ENCODE measurements at regions not wholly inside any gene's neighbourhood (a gene's known extent, or its start where the extent isn't known, plus 50 kb on each side); places are given as distances from the start of the nearest gene placed in this dataset.

DNA sequence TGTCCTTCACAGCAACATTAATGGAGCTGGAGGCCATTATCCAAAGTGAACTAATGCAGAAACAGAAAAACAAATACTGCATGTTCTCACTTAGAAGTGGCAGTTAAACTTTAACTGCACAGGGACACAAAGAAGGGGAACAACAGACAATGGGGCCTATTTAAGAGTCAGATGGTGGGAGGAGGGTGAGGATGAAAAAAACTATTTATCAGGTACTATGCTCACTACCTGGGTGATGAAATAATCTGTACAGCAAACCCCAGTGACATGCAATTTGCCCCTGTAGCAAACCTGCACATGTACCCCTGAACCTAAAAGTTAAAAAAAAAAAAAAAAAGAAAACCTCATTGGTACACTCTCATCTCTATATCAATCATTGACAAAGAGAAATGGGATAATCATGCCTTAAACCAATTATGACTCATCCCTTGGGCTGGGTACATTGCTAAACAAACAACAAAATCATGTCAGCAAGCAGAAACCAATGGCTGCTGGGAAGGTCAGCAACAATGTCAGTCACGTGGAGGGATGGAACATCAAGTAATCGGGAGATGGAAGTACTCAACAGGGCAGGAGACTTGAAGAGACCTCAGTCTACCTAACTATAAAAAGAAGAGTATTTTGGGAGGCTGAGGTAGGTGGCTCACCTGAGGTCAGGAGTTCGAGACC is 479.2 kb downstream of the RMST start (continued):
- TF ChIP-seq STAT3 (IDR thresholded peaks at IDR 0.05; ENCODE audit: low read depth, low read length): no peak

GRCh38 chr12:97943359-97943758 is 480.8 kb downstream of the RMST start:
- 30% methylated on average over 1 of the region's 1 CpG for WGBS (ENCODE audit: insufficient coverage, insufficient replicate concordance, low lambda C conversion rate, missing lambda C conversion rate)
- POLR2A ChIA-PET: no interaction called here

DNA sequence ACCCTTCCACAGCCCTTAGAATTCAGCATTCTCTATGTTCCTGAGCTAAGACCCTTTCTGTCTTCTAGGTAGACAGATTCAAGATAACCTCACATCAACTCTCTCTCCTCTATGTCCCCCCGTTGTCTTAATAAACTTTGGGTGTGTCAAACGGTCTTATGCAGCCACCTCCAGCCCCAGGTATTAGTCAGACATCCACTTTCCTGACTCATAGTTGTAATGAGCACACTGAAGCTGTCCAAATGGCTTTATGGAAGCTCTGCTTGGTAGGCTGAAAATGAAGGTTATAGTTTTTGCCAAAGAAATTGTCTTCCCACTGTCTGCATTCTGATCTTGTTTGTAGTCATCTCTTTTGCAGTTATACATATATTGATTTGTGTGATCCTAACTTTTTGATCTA is 482.0 kb downstream of the RMST start:
- no peak overlapping the region for H3K4me2 ChIP-seq (ENCODE audit: control insufficient read depth, insufficient read depth)
- intact Hi-C loops (cut with micrococcal nuclease; ENCODE audit: unreplicated experiment): no loop called here
- RAD21 ChIA-PET (ENCODE audit: unreplicated experiment): no interaction called here
- H4K20me1 ChIP-seq (ENCODE audit: control insufficient read depth, insufficient read depth): no peaks in the 10 kb centered on the region
- BruUV-seq (replicated peaks): no TSS peak
- H3K79me2 ChIP-seq (ENCODE audit: control insufficient read depth, insufficient read depth, low read length): no peaks in the 10 kb centered on the region
- H3K27me3 ChIP-seq (replicated peaks in 1 of 2; ENCODE audit: control insufficient read depth in 2 of 2, insufficient read depth in 2 of 2, low read length in 1 of 2): no peaks in the 10 kb centered on the region
- in situ Hi-C loops (cut with MboI): no loop called here
- no peak overlapping the region for H2AFZ ChIP-seq (ENCODE audit: control insufficient read depth, low read depth, low read length)
- POLR2A ChIA-PET: no interaction called here
- no peak for ATAC-seq
- TF ChIP-seq LARP7 (IDR thresholded peaks at IDR 0.05) (no peak), ATF3 (IDR thresholded peaks at IDR 0.05; ENCODE audit: borderline replicate concordance, extremely low read depth, low read depth, low read length) (no peak), ZNF622 (IDR thresholded peaks at IDR 0.05) (no peak), MEF2A (IDR thresholded peaks at IDR 0.05; ENCODE audit: insufficient read depth, low read depth, low read length) (no peak), MXI1 (IDR thresholded peaks at IDR 0.05; ENCODE audit: low read depth, low read length) (no peak), TCF7 (IDR thresholded peaks at IDR 0.05; ENCODE audit: borderline replicate concordance) (no peak), SIN3A (IDR thresholded peaks at IDR 0.05; ENCODE audit: low read depth, low read length) (no peak), HSF1 (IDR thresholded peaks at IDR 0.05; ENCODE audit: low read depth, low read length) (no peak), JUND (IDR thresholded peaks at IDR 0.05; ENCODE audit: low read depth, low read length) (no peak), ZSCAN29 (IDR thresholded peaks at IDR 0.05) (no peak)
- no peaks in the 10 kb centered on the region for H3K9me3 ChIP-seq (replicated peaks; ENCODE audit: control insufficient read depth, insufficient read depth, low read length)
- CTCF ChIA-PET: no interaction called here
- no peak for FAIRE-seq
- SMC1A ChIA-PET (ENCODE audit: uncharacterized antibody, unreplicated experiment): no interaction called here
- no peak overlapping the region for H3K27ac ChIP-seq (ENCODE audit: control insufficient read depth, insufficient read depth)
- 24% methylated on average over 2 of the region's 2 CpGs for WGBS (ENCODE audit: insufficient coverage, insufficient replicate concordance, low lambda C conversion rate, missing lambda C conversion rate)
- H3K4me1 ChIP-seq (ENCODE audit: control insufficient read depth, insufficient read depth, low read length): no peaks in the 10 kb centered on the region
- DNase-seq (ENCODE audit: low read depth, low spot score): no peak
- H3K4me3 ChIP-seq: no peak overlapping the region
- no peaks in the 10 kb centered on the region for H3K36me3 ChIP-seq (ENCODE audit: control insufficient read depth in 2 of 2, insufficient read depth in 2 of 2, low read length in 1 of 2)
- H3K9ac ChIP-seq (ENCODE audit: control insufficient read depth, insufficient read depth, low read length): no peak overlapping the region

More at GRCh38 chr12:97943359-97943758, 480.8 kb downstream of the RMST start:
- Histone ChIP-seq H3K4me2 (ENCODE audit: control insufficient read depth, insufficient read depth) (no peak overlapping the region), H3K36me3 (ENCODE audit: control insufficient read depth in 2 of 2, insufficient read depth in 2 of 2, low read length in 1 of 2) (no peaks in the 10 kb centered on the region), H3K4me3 (no peak overlapping the region), H3K9me3 (replicated peaks; ENCODE audit: control insufficient read depth, insufficient read depth, low read length) (no peaks in the 10 kb centered on the region), H3K9ac (ENCODE audit: control insufficient read depth, insufficient read depth, low read length) (no peak overlapping the region), H3K27me3 (replicated peaks in 1 of 2; ENCODE audit: control insufficient read depth in 2 of 2, insufficient read depth in 2 of 2, low read length in 1 of 2) (no peaks in the 10 kb centered on the region), H3K27ac (ENCODE audit: control insufficient read depth, insufficient read depth) (no peak overlapping the region), H2AFZ (ENCODE audit: control insufficient read depth, low read depth, low read length) (no peak overlapping the region), H4K20me1 (ENCODE audit: control insufficient read depth, insufficient read depth) (no peaks in the 10 kb centered on the region), H3K4me1 (ENCODE audit: control insufficient read depth, insufficient read depth, low read length) (no peaks in the 10 kb centered on the region), H3K79me2 (ENCODE audit: control insufficient read depth, insufficient read depth, low read length) (no peaks in the 10 kb centered on the region)
- intact Hi-C loops (cut with micrococcal nuclease; ENCODE audit: unreplicated experiment): no loop called here
- ChIA-PET CTCF (interaction anchor here (0.9 to 1.3 kb wide), 3 partner anchors 11 to 477 kb away, joined by 3 to 6 read pairs (median 3); no protein-coding TSS in a partner anchor), RAD21 (ENCODE audit: unreplicated experiment) (no interaction called here), SMC1A (ENCODE audit: uncharacterized antibody, unreplicated experiment) (no interaction called here)
- no TSS peak for BruUV-seq (replicated peaks)
- in situ Hi-C loops (cut with MboI): no loop called here
- DNase-seq (ENCODE audit: low read depth, low spot score): no peak
- TF ChIP-seq POU2F2 (IDR thresholded peaks at IDR 0.05; ENCODE audit: borderline replicate concordance, low read depth, low read length): no peak
- TF ChIP-seq TBL1XR1 (IDR thresholded peaks at IDR 0.05; ENCODE audit: low read depth, low read length): no peak
- no peak for TF ChIP-seq ZNF24 (IDR thresholded peaks at IDR 0.05)
- no peak for TF ChIP-seq JUND (IDR thresholded peaks at IDR 0.05; ENCODE audit: low read depth, low read length)
- no peak for TF ChIP-seq RBBP5 (conservative IDR thresholded peaks at IDR 0.05)
- no peak for ATAC-seq
- no peak for FAIRE-seq
